ENCODE measurements at regions not wholly inside any gene's neighbourhood (a gene's known extent, or its start where the extent isn't known, plus 50 kb on each side); places are given as distances from the start of the nearest gene placed in this dataset.
A peak's percentile ranks its signal among the peaks of the same experiment; 100 is the strongest.

- TF ChIP-seq CTCF (conservative IDR thresholded peaks at IDR 0.05; ENCODE audit: low read depth, low read length) (peak; percentile 50), EZH2 (IDR thresholded peaks at IDR 0.05; ENCODE audit: borderline replicate concordance, low read depth, low read length, poor library complexity, severe bottlenecking) (no peak)
Measured at GRCh38 chrX:63275127-63275526, 76.0 kb downstream of the SPIN4 start.
